ENCODE measurements at regions not wholly inside any gene's neighbourhood (a gene's known extent, or its start where the extent isn't known, plus 50 kb on each side); places are given as distances from the start of the nearest gene placed in this dataset.
"Not testable (repeated sequence)": the region's sequence is repeated elsewhere in the genome, so short reads cannot be mapped to it uniquely, and the experiment has no call there.

GRCh38 chr22:27317971-27318428 is 483.6 kb downstream of the MN1 start:
- H3K27me3 ChIP-seq (ENCODE audit: control insufficient read depth in 2 of 2, insufficient read depth in 2 of 2, low read length in 2 of 2): no peaks in the 10 kb centered on the region
- H3K4me3 ChIP-seq (ENCODE audit: low read length): no peak overlapping the region
- peaks cover 0 to 48% (median 10%) of the 10 kb centered on the region in 11 donors for H3K9me3 Mint-ChIP-seq
- H3K27ac ChIP-seq (ENCODE audit: low read depth, low read length): no peak overlapping the region
- DNase-seq: no peak
- no peak overlapping the region for H3K4me3 Mint-ChIP-seq
- no peak for ATAC-seq
- H3K36me3 ChIP-seq (ENCODE audit: control insufficient read depth in 2 of 3, insufficient read depth in 3 of 3, low read length in 3 of 3): no peaks in the 10 kb centered on the region
- no peaks in the 10 kb centered on the region for H3K9me3 ChIP-seq (ENCODE audit: control insufficient read depth in 2 of 3, low read length in 3 of 3)
- CTCF ChIA-PET: no interaction called here
- H3K27ac Mint-ChIP-seq: no peak overlapping the region
- H3K27me3 Mint-ChIP-seq: peaks cover 7 to 60% (median 53%) of the 10 kb centered on the region in 5 donors
- no peaks in the 10 kb centered on the region for H3K4me1 ChIP-seq (ENCODE audit: control insufficient read depth in 2 of 2, insufficient read depth in 2 of 2, low read length in 2 of 2)
- POLR2A ChIA-PET: no interaction called here
- intact Hi-C loops (cut with micrococcal nuclease): no loop called here
- H3K36me3 Mint-ChIP-seq: peaks cover 0 to 3% (median 0%) of the 10 kb centered on the region in 5 donors
- peaks cover 0 to 3% (median 0%) of the 10 kb centered on the region in 7 donors for H3K4me1 Mint-ChIP-seq

DNA sequence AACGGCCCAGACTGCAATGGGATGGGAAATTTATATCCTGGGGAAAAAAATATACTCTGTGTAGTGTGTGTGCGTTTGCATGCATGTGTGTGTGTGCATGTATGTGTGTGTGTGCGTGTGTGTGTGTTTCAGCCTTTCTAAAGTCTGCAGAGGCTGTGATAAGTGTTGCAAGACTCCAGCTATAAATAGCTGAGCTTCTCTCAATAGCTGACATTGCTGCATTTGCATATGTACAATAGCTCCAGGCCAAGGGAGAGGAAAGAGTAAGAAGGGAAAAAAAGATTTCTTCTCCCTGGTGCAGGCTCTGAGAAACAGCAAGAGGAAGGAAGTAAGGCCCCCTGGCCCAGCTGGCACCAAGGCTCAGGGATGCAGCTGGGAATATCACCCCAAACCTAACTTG is 483.0 kb downstream of the MN1 start:
- Histone ChIP-seq H3K27ac (ENCODE audit: low read depth, low read length) (no peak overlapping the region), H3K9me3 (ENCODE audit: control insufficient read depth in 2 of 3, low read length in 3 of 3) (no peaks in the 10 kb centered on the region), H3K27me3 (ENCODE audit: control insufficient read depth in 2 of 2, insufficient read depth in 2 of 2, low read length in 2 of 2) (no peaks in the 10 kb centered on the region), H3K4me1 (ENCODE audit: control insufficient read depth in 2 of 2, insufficient read depth in 2 of 2, low read length in 2 of 2) (no peaks in the 10 kb centered on the region), H3K4me3 (ENCODE audit: low read length) (no peak overlapping the region), H3K36me3 (ENCODE audit: control insufficient read depth in 2 of 3, insufficient read depth in 3 of 3, low read length in 3 of 3) (no peaks in the 10 kb centered on the region)
- intact Hi-C loops (cut with micrococcal nuclease): no loop called here
- peaks cover 0 to 48% (median 10%) of the 10 kb centered on the region in 11 donors for H3K9me3 Mint-ChIP-seq
- H3K27ac Mint-ChIP-seq: no peak overlapping the region
- ChIA-PET CTCF (no interaction called here), POLR2A (no interaction called here)
- no peak for DNase-seq
- no peak for ATAC-seq
- H3K4me1 Mint-ChIP-seq: peaks cover 0 to 3% (median 0%) of the 10 kb centered on the region in 7 donors
- H3K36me3 Mint-ChIP-seq: peaks cover 0 to 3% (median 0%) of the 10 kb centered on the region in 5 donors
- peaks cover 7 to 64% (median 53%) of the 10 kb centered on the region in 5 donors for H3K27me3 Mint-ChIP-seq
- no peak overlapping the region for H3K4me3 Mint-ChIP-seq

DNA sequence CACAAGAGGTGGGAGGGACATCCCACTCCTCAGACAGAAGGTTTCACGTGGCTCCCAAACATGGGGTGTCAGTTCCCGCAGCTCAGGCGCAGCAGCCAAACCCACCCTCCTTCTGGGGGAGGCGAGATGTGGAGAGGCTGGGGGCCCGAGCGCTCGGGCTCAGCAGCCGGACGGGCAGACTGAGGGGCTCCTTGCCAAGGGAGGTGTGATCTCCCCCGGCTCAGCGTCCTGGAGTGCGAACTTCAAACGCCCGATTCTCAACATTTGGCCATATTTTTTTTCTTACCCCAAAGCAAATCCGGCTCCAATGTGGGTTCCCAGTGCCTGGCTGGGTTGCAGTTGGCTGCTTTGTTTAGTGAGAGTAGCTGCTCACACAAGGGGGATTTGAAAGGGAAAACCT is 477.9 kb downstream of the MN1 start:
- peaks cover 0 to 4% (median 0%) of the 10 kb centered on the region in 5 donors for H3K36me3 Mint-ChIP-seq
- no peak for DNase-seq
- H3K27me3 Mint-ChIP-seq: peaks cover 5 to 52% (median 36%) of the 10 kb centered on the region in 5 donors
- Histone ChIP-seq H3K27me3 (ENCODE audit: control insufficient read depth in 2 of 2, insufficient read depth in 2 of 2, low read length in 2 of 2) (no peaks in the 10 kb centered on the region), H3K4me3 (ENCODE audit: low read length) (no peak overlapping the region), H3K27ac (ENCODE audit: low read depth, low read length) (no peak overlapping the region), H3K4me1 (ENCODE audit: control insufficient read depth in 2 of 2, insufficient read depth in 2 of 2, low read length in 2 of 2) (no peaks in the 10 kb centered on the region), H3K9me3 (ENCODE audit: control insufficient read depth in 2 of 3, low read length in 3 of 3) (no peaks in the 10 kb centered on the region), H3K36me3 (ENCODE audit: control insufficient read depth in 2 of 3, insufficient read depth in 3 of 3, low read length in 3 of 3) (no peaks in the 10 kb centered on the region)
- H3K27ac Mint-ChIP-seq: no peak overlapping the region
- ChIA-PET CTCF (no interaction called here), POLR2A (no interaction called here)
- no peaks in the 10 kb centered on the region for H3K4me1 Mint-ChIP-seq
- H3K4me3 Mint-ChIP-seq: no peak overlapping the region
- no peak for ATAC-seq
- H3K9me3 Mint-ChIP-seq: peaks cover 2 to 39% (median 9%) of the 10 kb centered on the region in 11 donors
- intact Hi-C loops (cut with micrococcal nuclease): no loop called here

DNA sequence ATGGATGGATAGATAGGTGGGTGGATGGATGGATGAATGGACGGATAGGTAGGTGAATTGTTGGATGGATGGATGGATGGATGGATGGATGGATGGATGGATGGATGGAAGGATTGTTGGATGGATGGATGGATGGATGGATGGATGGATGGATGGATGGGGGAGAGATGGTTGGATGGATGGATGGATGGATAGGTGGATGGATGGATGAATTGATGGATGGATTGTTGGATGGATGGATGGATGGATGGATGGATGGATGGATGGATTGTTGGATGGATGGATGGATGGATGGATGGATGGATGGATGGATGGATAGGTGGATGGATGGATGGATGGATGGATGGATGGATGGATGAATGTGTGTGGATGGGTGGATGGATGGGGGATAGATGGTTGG is 476.6 kb downstream of the MN1 start:
- H3K9me3 ChIP-seq (ENCODE audit: control insufficient read depth in 2 of 3, low read length in 3 of 3); ATAC-seq; H3K27ac Mint-ChIP-seq; H3K27ac ChIP-seq (ENCODE audit: low read depth, low read length); H3K4me3 Mint-ChIP-seq; H3K4me3 ChIP-seq (ENCODE audit: low read length); H3K4me1 ChIP-seq (ENCODE audit: control insufficient read depth in 2 of 2, insufficient read depth in 2 of 2, low read length in 2 of 2); H3K36me3 Mint-ChIP-seq; H3K4me1 Mint-ChIP-seq; H3K27me3 ChIP-seq (ENCODE audit: control insufficient read depth in 2 of 2, insufficient read depth in 2 of 2, low read length in 2 of 2); CTCF ChIA-PET; intact Hi-C loops (cut with micrococcal nuclease); H3K36me3 ChIP-seq (ENCODE audit: control insufficient read depth in 2 of 3, insufficient read depth in 3 of 3, low read length in 3 of 3); DNase-seq; POLR2A ChIA-PET: not testable (repeated sequence)
- Mint-ChIP-seq H3K27me3 (peaks cover 0 to 49% (median 39%) of the 10 kb centered on the region in 5 donors), H3K9me3 (peaks cover 0 to 28% (median 6%) of the 10 kb centered on the region in 11 donors)

DNA sequence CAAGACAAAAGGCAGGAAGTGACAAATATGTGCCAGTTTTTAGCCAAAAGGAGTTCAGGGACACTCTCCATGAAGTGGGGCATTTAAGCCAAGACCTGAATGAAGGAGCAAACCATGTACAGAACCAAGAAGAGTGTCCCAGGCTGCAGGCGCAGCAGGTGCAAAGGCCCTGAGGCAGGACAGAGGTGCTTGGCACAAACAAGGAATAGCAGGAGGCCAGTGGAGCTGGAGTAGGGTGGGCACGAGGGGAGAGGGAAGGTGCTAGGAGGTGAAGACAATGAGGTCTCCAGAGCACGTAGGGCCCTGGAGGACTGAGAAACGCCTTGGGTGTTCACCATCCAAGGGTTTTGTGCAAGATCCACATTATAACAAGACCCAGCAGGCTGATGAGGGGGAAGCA is 474.1 kb downstream of the MN1 start:
- no peak for DNase-seq
- POLR2A ChIA-PET: no interaction called here
- H3K27me3 Mint-ChIP-seq: peaks cover 9 to 50% (median 41%) of the 10 kb centered on the region in 5 donors

DNA sequence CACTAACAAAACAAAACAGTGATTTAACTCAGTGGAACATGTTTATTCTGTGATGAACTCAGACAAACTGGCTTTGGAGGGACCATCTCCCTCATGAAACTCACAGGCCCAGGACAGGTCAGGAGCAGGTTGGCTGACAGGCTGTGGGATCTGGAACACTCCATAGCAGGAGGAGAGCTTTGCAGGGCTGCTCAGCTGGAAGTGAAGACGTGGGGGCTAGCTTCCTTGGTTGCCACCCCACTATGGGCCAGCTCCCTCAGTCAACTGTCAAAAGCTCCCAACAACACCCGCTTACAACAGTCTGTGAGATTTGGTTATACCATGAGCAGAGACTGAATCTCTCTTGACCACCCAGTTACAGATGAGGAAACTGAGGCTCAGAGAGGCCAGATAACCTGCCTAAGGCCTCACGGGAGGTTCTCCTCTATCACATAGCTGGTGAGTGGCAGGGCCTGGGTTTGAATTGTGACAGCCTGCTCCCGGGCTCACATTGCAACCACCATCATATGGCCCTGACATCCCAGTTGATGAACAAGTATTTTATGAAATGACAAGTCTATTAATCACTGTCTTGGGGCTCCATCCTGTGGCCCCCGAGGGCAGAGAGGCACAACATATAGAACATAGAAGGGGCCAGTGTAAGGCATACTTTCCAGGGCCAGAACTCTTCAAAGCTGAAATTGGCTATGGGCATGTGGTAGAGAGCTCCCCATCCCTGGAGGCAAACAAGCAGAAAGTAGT is 473.4 kb downstream of the MN1 start:
- Histone ChIP-seq H3K36me3 (ENCODE audit: control insufficient read depth in 2 of 3, insufficient read depth in 3 of 3, low read length in 3 of 3) (no peaks in the 10 kb centered on the region), H3K4me1 (ENCODE audit: control insufficient read depth in 2 of 2, insufficient read depth in 2 of 2, low read length in 2 of 2) (no peaks in the 10 kb centered on the region), H3K4me3 (ENCODE audit: low read length) (no peak overlapping the region), H3K9me3 (ENCODE audit: control insufficient read depth in 2 of 3, low read length in 3 of 3) (no peaks in the 10 kb centered on the region), H3K27me3 (ENCODE audit: control insufficient read depth in 2 of 2, insufficient read depth in 2 of 2, low read length in 2 of 2) (no peaks in the 10 kb centered on the region), H3K27ac (ENCODE audit: low read depth, low read length) (no peak overlapping the region)
- H3K36me3 Mint-ChIP-seq: peaks cover 0 to 4% (median 0%) of the 10 kb centered on the region in 5 donors
- no peak overlapping the region for H3K4me3 Mint-ChIP-seq
- CTCF ChIA-PET: interaction anchor here (0.7 kb wide), 1 partner anchor 1064 kb away, joined by 3 read pairs; no protein-coding TSS in a partner anchor
- H3K4me1 Mint-ChIP-seq: peaks cover 0 to 5% (median 0%) of the 10 kb centered on the region in 7 donors
- ATAC-seq (no peak), DNase-seq (no peak)
- peaks cover 9 to 51% (median 43%) of the 10 kb centered on the region in 5 donors for H3K27me3 Mint-ChIP-seq
- H3K9me3 Mint-ChIP-seq: peaks cover 0 to 6% (median 2%) of the 10 kb centered on the region in 11 donors
- POLR2A ChIA-PET: no interaction called here
- intact Hi-C loops (cut with micrococcal nuclease): no loop called here
- H3K27ac Mint-ChIP-seq: no peak overlapping the region

More for the DNA sequence above, 474.1 kb downstream of the MN1 start:
- H3K27ac Mint-ChIP-seq: no peak overlapping the region
- no peak for ATAC-seq
- H3K4me3 ChIP-seq (ENCODE audit: low read length): no peak overlapping the region
- H3K36me3 Mint-ChIP-seq: peaks cover 0 to 4% (median 0%) of the 10 kb centered on the region in 5 donors
- H3K27ac ChIP-seq (ENCODE audit: low read depth, low read length): no peak overlapping the region
- no peaks in the 10 kb centered on the region for H3K9me3 ChIP-seq (ENCODE audit: control insufficient read depth in 2 of 3, low read length in 3 of 3)
- H3K9me3 Mint-ChIP-seq: peaks cover 0 to 8% (median 2%) of the 10 kb centered on the region in 11 donors
- peaks cover 0 to 5% (median 0%) of the 10 kb centered on the region in 7 donors for H3K4me1 Mint-ChIP-seq
- no peaks in the 10 kb centered on the region for H3K4me1 ChIP-seq (ENCODE audit: control insufficient read depth in 2 of 2, insufficient read depth in 2 of 2, low read length in 2 of 2)
- intact Hi-C loops (cut with micrococcal nuclease): no loop called here
- no peaks in the 10 kb centered on the region for H3K36me3 ChIP-seq (ENCODE audit: control insufficient read depth in 2 of 3, insufficient read depth in 3 of 3, low read length in 3 of 3)
- no peaks in the 10 kb centered on the region for H3K27me3 ChIP-seq (ENCODE audit: control insufficient read depth in 2 of 2, insufficient read depth in 2 of 2, low read length in 2 of 2)
- CTCF ChIA-PET: no interaction called here
- no peak overlapping the region for H3K4me3 Mint-ChIP-seq

All from naive thymus-derived CD4-positive, alpha-beta T cell (primary cell).